ENCODE measurements at regions not wholly inside any gene's neighbourhood (a gene's known extent, or its start where the extent isn't known, plus 50 kb on each side); places are given as distances from the start of the nearest gene placed in this dataset.

DNA sequence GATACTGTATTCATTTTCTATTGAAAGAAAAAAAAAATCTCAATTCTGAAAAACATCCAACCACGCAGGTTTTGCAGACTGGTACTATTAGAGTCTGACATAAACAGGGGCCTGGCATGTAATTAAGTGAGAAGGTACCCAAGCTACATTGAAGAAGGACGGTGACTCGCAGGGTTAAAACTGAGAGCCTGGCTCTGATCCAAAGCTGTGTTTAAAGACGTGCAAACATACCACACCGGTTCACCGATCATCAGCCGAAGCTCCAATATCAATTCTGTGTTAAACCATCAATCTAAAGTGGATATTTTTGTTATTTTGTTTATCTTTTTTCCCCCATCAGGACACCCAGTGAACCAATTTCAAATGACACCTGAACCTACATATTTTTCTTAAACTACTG is 108.1 kb upstream of the DIO3 start:
- TF ChIP-seq, protein P1, sequence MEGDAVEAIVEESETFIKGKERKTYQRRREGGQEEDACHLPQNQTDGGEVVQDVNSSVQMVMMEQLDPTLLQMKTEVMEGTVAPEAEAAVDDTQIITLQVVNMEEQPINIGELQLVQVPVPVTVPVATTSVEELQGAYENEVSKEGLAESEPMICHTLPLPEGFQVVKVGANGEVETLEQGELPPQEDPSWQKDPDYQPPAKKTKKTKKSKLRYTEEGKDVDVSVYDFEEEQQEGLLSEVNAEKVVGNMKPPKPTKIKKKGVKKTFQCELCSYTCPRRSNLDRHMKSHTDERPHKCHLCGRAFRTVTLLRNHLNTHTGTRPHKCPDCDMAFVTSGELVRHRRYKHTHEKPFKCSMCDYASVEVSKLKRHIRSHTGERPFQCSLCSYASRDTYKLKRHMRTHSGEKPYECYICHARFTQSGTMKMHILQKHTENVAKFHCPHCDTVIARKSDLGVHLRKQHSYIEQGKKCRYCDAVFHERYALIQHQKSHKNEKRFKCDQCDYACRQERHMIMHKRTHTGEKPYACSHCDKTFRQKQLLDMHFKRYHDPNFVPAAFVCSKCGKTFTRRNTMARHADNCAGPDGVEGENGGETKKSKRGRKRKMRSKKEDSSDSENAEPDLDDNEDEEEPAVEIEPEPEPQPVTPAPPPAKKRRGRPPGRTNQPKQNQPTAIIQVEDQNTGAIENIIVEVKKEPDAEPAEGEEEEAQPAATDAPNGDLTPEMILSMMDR (conservative IDR thresholded peaks at IDR 0.05; ENCODE audit: low read length) = no peak
- no peak for TF ChIP-seq EZH2phosphoT487 (IDR thresholded peaks at IDR 0.05; ENCODE audit: borderline replicate concordance, low read depth, low read length)

Data from OCI-LY7 (cell line).